ENCODE measurements at regions not wholly inside any gene's neighbourhood (a gene's known extent, or its start where the extent isn't known, plus 50 kb on each side); places are given as distances from the start of the nearest gene placed in this dataset.

GRCh38 chr15:80343554-80343992 is 60.6 kb upstream of the ARNT2 start:
- ChIA-PET CTCF (no interaction called here), POLR2A (no interaction called here)
- TF ChIP-seq POLR2AphosphoS5 (IDR thresholded peaks at IDR 0.05; ENCODE audit: low read depth, low read length) (no peak), CTCF (IDR thresholded peaks at IDR 0.05) (no peak), TCF7L2 (IDR thresholded peaks at IDR 0.05; ENCODE audit: low read depth, low read length) (no peak), REST (IDR thresholded peaks at IDR 0.05; ENCODE audit: insufficient read depth in 1 of 2, low read depth in 2 of 2, low read length in 1 of 2) (no peak), SIN3A (IDR thresholded peaks at IDR 0.05; ENCODE audit: borderline replicate concordance, insufficient read depth, low read depth, low read length) (no peak)
- Histone ChIP-seq H3K36me3 (ENCODE audit: control insufficient read depth, insufficient read depth, low read length) (no peaks in the 10 kb centered on the region; the same call in 1 of the 2 replicates), H3K27me3 (ENCODE audit: control insufficient read depth, insufficient read depth, low read length) (peaks cover 35% of the 10 kb centered on the region), H3K27ac (ENCODE audit: low read length) (no peak overlapping the region), H3K9me3 (ENCODE audit: control insufficient read depth, insufficient read depth, low read depth, low read length) (no peaks in the 10 kb centered on the region), H3K4me1 (ENCODE audit: control insufficient read depth, insufficient read depth, low read length) (no peaks in the 10 kb centered on the region), H3K4me3 (ENCODE audit: low read depth in 2 of 2, low read length in 2 of 2) (no peak overlapping the region)
- intact Hi-C loops (cut with micrococcal nuclease; ENCODE audit: unreplicated experiment) (no loop called here), in situ Hi-C loops (cut with HindIII; ENCODE audit: low pct_unique_long_range_greater_than_20kb, low sequenced_read_pairs) (no loop called here)
- BruUV-seq (replicated peaks) = no TSS peak
- ATAC-seq = no peak
- no peak for DNase-seq (ENCODE audit: low read depth, low spot score)

GRCh38 chr15:80350941-80351610 is 53.1 kb upstream of the ARNT2 start:
- DNase-seq (ENCODE audit: low read depth, low spot score) = no peak
- BruUV-seq (replicated peaks) = no TSS peak
- intact Hi-C loops (cut with micrococcal nuclease; ENCODE audit: unreplicated experiment) (no loop called here), in situ Hi-C loops (cut with HindIII; ENCODE audit: low pct_unique_long_range_greater_than_20kb, low sequenced_read_pairs) (no loop called here)
- ATAC-seq = no peak
- H3K9me3 ChIP-seq (ENCODE audit: control insufficient read depth, insufficient read depth, low read depth, low read length) = no peaks in the 10 kb centered on the region
- CTCF ChIA-PET = interaction anchor here (0.6 kb wide), 1 partner anchor 790 kb away, joined by 3 read pairs; no protein-coding TSS in a partner anchor
- no peaks in the 10 kb centered on the region for H3K36me3 ChIP-seq (ENCODE audit: control insufficient read depth, insufficient read depth, low read length)
- POLR2A ChIA-PET = no interaction called here
- H3K4me1 ChIP-seq (ENCODE audit: control insufficient read depth, insufficient read depth, low read length) = no peaks in the 10 kb centered on the region
- H3K4me3 ChIP-seq (ENCODE audit: low read depth in 2 of 2, low read length in 2 of 2) = no peak overlapping the region
- no peak overlapping the region for H3K27ac ChIP-seq (ENCODE audit: low read length)
- peaks cover 6% of the 10 kb centered on the region for H3K27me3 ChIP-seq (ENCODE audit: control insufficient read depth, insufficient read depth, low read length)
- TF ChIP-seq TCF7L2 (IDR thresholded peaks at IDR 0.05; ENCODE audit: low read depth, low read length) (no peak), SIN3A (IDR thresholded peaks at IDR 0.05; ENCODE audit: borderline replicate concordance, insufficient read depth, low read depth, low read length) (no peak), CTCF (IDR thresholded peaks at IDR 0.05) (no peak), REST (IDR thresholded peaks at IDR 0.05; ENCODE audit: insufficient read depth in 1 of 2, low read depth in 2 of 2, low read length in 1 of 2) (no peak), POLR2AphosphoS5 (IDR thresholded peaks at IDR 0.05; ENCODE audit: low read depth, low read length) (no peak)

All from Panc1 (cell line).